ENCODE measurements at regions not wholly inside any gene's neighbourhood (a gene's known extent, or its start where the extent isn't known, plus 50 kb on each side); places are given as distances from the start of the nearest gene placed in this dataset.

- Histone ChIP-seq H3K56ac (ENCODE audit: insufficient read length, low read depth, low read length) (no peak overlapping the region), H3K4ac (ENCODE audit: low read depth, low read length) (no peak overlapping the region), H2BK5ac (ENCODE audit: insufficient read length, low read length) (no peak overlapping the region), H2BK15ac (ENCODE audit: low read depth, low read length) (no peak overlapping the region), H3T11ph (ENCODE audit: low read length) (no peak overlapping the region), H2BK12ac (ENCODE audit: insufficient read length, low read depth, low read length) (no peak overlapping the region), H4K5ac (ENCODE audit: insufficient read length, low read depth, low read length) (no peak overlapping the region), H3K27ac (ENCODE audit: insufficient read length, low read depth, low read length) (no peak overlapping the region), H2AFZ (ENCODE audit: low read length) (no peak overlapping the region), H4K91ac (ENCODE audit: insufficient read length, low read depth, low read length) (no peak overlapping the region), H3K18ac (ENCODE audit: insufficient read length, low read depth, low read length) (no peak overlapping the region), H2BK20ac (ENCODE audit: low read depth, low read length, poor library complexity, severe bottlenecking) (no peak overlapping the region), H3K9ac (ENCODE audit: extremely low read depth, insufficient read length, low read length) (no peak overlapping the region), H2AK5ac (ENCODE audit: insufficient read length, low read length) (no peak overlapping the region), H3K4me2 (ENCODE audit: insufficient read depth, insufficient read length, low read length) (no peak overlapping the region), H2BK120ac (ENCODE audit: low read depth, low read length, poor library complexity, severe bottlenecking) (no peak overlapping the region), H3K14ac (ENCODE audit: insufficient read depth, low read length) (no peak overlapping the region), H3K27me3 (ENCODE audit: insufficient read depth, low read length) (no peaks in the 10 kb centered on the region), H3K9me3 (ENCODE audit: control insufficient read depth, low read depth, low read length) (peaks cover 5% of the 10 kb centered on the region), H3K4me1 (ENCODE audit: insufficient read depth, low read length) (no peaks in the 10 kb centered on the region), H3K79me2 (ENCODE audit: insufficient read depth, low read length) (no peaks in the 10 kb centered on the region), H4K8ac (replicated peaks; ENCODE audit: insufficient read length, low read depth, low read length) (no peak overlapping the region), H3K23me2 (ENCODE audit: insufficient read length, low read depth, low read length, poor library complexity, severe bottlenecking) (no peaks in the 10 kb centered on the region), H3K23ac (ENCODE audit: insufficient read length, low read depth, low read length) (no peak overlapping the region), H3K79me1 (ENCODE audit: insufficient read depth, low read depth, low read length, poor library complexity, severe bottlenecking) (no peaks in the 10 kb centered on the region), H4K20me1 (ENCODE audit: control insufficient read depth, insufficient read depth, insufficient read length) (no peaks in the 10 kb centered on the region)
- Mint-ChIP-seq H3K9me3 (peaks cover 39 to 45% of the 10 kb centered on the region in 2 experiments), H3K27ac (no peak overlapping the region), H3K27me3 (ENCODE audit: low read depth) (no peaks in the 10 kb centered on the region), H3K4me3 (no peak overlapping the region), H3K4me1 (no peaks in the 10 kb centered on the region), H3K36me3 (ENCODE audit: insufficient read depth in 1 of 3, low read depth in 3 of 3) (no peaks in the 10 kb centered on the region; a peak in 3 of 7 replicates)
- no peak for DNase-seq
- TF ChIP-seq CTCF (conservative IDR thresholded peaks at IDR 0.05): no peak
- WGBS (ENCODE audit: extremely low coverage, insufficient read length, low lambda C conversion rate): no CpG with 5 or more reads among the region's 1 CpG
These were observed 106.1 kb upstream of the DIPK2B start for GRCh38 chrX:45306794-45307193.
